ENCODE measurements at regions not wholly inside any gene's neighbourhood (a gene's known extent, or its start where the extent isn't known, plus 50 kb on each side); places are given as distances from the start of the nearest gene placed in this dataset.

DNA sequence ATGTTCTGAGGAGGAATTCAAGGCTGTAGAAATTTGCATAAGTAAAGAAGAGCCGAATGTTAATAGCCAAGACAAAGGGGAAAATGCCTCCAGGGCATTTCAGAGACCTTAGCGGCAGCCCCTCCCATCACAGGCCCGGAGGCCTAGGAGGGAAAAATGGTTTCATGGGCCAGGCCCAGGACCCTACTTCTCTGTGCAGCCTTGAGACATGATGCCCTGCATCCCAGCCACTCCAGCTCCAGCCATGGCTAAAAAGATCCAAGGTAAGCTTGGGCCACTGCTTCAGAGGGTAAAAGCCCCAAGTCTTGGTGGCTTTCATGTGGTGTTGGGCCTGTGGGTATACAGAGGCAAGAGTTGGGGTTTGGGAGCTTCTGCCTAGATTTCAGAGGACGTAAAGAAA, 225.7 kb downstream of the ARHGAP12 start:
- TF ChIP-seq, protein P1, sequence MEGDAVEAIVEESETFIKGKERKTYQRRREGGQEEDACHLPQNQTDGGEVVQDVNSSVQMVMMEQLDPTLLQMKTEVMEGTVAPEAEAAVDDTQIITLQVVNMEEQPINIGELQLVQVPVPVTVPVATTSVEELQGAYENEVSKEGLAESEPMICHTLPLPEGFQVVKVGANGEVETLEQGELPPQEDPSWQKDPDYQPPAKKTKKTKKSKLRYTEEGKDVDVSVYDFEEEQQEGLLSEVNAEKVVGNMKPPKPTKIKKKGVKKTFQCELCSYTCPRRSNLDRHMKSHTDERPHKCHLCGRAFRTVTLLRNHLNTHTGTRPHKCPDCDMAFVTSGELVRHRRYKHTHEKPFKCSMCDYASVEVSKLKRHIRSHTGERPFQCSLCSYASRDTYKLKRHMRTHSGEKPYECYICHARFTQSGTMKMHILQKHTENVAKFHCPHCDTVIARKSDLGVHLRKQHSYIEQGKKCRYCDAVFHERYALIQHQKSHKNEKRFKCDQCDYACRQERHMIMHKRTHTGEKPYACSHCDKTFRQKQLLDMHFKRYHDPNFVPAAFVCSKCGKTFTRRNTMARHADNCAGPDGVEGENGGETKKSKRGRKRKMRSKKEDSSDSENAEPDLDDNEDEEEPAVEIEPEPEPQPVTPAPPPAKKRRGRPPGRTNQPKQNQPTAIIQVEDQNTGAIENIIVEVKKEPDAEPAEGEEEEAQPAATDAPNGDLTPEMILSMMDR (conservative IDR thresholded peaks at IDR 0.05; ENCODE audit: low read depth, low read length): no peak
- TF ChIP-seq EZH2 (IDR thresholded peaks at IDR 0.05; ENCODE audit: low read length, unreplicated experiment): no peak
- TF ChIP-seq EZH2phosphoT487 (IDR thresholded peaks at IDR 0.05; ENCODE audit: borderline replicate concordance, low read length): no peak

Measured in PC-3 (cell line).